ENCODE measurements at regions not wholly inside any gene's neighbourhood (a gene's known extent, or its start where the extent isn't known, plus 50 kb on each side); places are given as distances from the start of the nearest gene placed in this dataset.

DNA sequence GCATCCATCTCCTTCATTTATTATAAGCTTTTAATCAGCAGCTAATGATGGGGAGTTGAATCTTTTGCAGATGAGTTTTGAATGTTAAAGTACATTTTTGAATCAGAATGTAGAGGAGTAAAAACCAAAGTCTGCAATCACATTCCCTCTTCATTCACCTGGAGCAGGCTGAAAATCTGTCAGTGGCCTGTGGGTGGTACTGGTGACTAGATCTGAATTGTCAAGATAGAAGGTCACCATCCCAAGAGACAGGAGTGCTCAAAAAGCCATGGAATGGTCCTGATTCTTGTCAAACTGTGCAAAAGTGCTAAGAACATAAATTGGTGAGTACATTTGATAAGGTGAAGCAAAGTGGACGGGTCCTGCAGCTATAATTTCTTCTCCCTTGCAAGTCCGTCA lies 881.3 kb upstream of the NR2F2 start:
- no peak for DNase-seq (ENCODE audit: low read depth)

DNA sequence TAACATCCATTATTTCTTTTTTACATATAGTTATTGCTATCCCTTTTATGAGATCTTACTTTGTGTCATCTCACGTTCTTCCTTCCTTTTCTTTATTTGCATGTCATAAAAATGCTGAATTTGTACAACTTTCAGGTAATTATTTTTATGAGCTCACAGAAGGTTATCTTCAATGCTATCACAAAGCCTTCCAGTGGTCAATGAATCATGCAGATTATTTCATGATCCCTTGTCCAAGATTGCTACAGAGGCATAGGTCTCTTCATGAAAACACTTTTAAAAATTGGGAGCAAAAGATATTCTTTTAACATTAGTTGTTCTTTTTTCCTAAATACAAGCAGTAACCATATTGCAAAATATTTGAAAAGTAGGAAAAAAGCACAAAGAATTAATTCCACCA lies 880.1 kb upstream of the NR2F2 start:
- no peak for DNase-seq (ENCODE audit: low read depth)

DNA sequence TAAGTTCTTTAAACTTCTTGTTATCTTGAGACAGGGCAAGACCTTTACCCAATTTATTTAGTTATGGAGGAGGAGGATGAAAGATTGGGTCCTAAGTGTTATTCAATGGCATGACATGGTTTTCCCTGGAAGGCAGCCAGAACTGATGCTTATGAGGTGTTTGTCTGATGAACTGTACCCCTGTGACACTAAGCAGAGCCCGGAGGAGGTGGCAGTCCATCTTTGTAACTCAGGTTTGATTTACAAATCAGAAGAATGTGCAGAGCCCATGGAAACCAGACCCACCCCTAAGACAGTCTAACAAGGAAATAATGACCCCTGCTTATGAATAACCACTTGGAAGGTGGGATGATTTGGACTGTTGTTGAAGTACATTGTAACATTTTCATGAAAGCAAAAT lies 878.6 kb upstream of the NR2F2 start:
- DNase-seq (ENCODE audit: low read depth), result no peak

DNA sequence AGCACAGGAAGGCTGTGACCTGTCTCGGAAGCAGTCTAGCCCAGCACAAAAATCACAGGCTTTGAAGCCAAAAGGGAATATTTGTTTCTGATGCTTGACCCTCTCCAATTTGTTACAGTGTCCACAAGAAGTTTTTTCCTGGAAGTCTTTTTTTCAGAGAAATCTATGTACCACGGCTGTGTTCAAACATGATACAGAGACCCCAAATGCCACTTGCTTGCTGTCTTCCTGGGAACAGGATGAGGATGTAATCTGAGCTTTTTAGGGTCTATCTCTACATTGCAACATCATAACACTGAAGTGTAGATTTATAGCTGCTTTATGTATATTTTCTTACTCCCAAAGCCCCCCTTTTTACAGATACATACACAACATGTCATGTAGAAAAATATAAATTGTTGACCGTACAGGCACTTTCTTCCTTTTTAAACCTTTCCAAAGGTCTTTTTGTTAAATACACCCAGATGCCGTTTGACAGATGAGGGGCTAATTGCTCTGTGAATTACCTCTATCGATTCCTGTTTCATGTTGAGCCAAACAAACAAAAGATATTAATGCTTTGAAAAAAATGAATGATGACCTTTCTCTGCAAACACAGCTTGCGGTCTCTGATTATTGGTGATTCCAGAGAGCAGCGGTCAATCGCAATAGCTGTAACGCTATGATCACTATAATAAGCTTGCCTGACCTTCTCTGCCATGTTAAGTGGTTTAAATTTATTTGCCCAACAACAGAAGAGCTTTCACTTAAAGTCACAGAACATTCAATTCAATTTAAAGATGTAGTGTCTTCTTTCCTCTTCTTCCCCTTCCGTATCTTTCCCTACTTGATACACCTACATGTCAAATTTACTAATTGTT lies 875.9 kb upstream of the NR2F2 start:
- DNase-seq (ENCODE audit: low read depth), result no peak

DNA sequence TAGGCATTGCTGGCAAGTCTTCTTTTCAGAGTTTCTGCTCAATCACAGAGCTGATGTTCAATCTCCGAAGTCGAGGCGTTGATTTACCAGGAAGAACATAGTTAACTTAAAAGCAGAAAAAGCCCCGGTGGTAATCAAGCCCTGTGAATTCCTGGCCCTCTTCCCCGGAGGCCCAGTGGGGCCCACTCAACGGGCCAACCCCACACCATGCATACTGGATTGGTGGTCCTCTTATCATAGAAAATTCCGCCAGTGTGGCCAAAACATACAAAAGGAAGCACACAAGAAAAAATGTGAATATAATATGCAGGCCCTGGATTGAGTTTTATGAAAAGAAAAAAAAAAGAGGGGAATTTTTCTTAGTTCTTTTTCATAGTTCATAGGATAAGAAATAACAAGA lies 873.0 kb upstream of the NR2F2 start:
- DNase-seq (ENCODE audit: low read depth), result no peak

DNA sequence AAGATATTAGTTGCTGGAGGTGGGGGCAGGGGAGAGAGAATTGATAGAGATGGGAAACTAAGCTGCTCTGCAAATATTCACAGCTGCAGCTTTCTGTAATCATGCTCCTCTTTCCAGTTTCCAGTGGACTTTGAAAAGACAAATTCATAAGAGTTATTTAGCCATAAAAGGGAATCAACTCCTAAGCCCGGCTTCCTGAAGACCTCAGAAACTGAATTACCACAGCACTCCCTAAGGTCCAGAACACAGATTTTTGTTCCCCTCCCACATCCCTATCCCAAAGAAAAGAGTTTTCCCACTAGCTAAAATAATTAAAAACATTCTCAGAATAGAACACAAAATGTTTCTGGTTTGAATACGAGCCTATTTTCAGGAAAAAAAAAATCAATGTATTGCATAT lies 871.8 kb upstream of the NR2F2 start:
- DNase-seq (ENCODE audit: low read depth), result no peak

DNA sequence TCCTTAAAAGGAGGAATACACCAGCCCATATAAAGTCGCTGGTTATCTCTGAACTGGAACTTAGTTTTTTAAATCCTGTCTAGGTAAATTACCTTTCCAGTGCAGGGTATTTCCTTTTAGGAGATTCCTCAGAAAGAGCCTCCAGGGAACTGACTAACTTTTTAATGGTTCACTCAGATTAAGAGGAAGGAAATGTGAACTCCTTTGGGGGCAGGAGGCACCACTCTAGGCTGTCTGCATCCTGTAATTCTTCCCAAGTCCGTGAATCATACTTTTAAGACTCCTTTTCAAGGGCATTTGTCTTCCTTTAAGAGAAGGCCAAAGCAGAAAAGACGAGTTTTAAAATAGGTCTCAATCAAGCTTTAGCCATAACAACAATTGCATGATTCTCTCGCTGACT lies 871.2 kb upstream of the NR2F2 start:
- no peak for DNase-seq (ENCODE audit: low read depth)

DNA sequence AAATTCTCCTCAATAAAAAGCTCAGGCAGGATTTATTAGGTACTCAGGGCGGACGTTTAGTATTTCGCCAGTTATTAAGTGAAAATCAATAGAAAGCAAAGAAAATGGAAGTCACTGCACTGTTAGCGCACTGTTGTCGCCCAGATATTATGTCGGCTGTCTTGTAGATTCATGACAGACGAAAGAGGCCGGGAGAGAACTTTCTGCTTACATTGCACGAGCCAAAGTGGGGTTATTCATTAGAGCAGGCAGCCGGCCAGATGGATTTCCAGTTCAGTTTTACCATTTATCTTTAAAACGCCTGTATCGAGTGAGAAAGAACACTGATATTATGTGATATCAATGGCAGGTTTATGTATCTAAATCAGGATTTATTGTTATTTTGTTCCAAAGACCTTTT lies 866.0 kb upstream of the NR2F2 start:
- DNase-seq (ENCODE audit: low read depth), result no peak

DNA sequence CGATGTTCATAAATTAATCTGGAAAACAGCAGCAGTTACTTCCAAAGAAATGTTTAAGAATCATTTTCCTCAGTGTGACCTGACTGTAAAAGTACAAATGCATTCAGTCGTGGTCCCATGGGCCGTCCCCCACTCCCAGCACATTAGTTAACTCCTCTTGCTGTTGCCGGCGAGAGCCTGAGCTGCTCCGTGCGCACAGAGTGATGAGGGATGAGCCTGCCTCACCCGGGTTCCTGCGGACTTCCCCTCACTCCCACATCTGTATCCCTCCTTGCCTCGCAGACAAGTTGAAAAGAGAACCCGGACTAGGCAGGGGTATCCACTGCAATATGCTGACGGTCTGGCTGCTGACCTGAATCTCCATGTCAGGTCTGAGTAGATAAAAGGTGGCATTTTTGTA lies 861.7 kb upstream of the NR2F2 start:
- no peak for DNase-seq (ENCODE audit: low read depth)

DNA sequence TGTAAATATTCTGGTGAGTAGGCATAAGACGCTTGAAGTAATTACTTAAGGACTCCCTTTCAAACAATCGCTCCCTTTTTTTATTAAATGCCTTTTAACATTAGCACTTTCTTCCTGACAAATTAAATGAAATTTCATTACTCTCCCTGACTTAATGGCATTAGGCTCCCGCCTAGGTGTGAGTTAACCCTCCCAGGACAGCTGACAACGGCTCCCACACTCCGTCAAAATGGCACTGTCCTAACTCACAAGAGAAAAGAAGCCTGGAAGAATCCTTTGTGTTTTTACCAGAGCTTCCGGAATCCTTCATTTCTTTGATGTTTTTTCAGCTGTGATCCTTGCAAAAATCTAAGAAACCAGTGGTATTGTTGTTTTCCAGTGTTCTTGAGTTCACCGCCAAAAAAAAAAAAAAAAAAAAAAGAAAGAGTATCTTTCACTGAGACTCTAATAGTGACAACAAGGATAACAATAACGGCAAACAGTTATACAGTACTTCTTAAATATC lies 861.0 kb upstream of the NR2F2 start:
- DNase-seq (ENCODE audit: low read depth), result no peak

DNA sequence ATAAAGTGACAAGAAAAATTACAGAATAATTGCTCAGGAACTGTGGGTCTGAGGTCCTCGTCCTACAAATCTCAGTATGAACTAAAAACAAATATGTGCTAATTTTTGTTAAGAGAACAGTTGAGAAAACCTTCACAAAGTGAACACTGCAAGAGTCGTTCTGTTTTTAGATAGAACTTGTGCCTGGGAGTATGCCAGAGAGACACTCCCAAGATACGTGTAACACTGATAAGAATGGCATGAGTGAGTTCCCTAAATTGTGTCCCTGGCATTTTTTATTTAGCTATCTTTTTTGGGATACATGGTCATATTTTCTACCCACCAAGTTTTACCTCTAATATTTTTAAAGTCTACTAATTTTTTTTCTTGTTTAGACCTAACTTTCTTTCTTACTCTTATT lies 860.0 kb upstream of the NR2F2 start:
- no peak for DNase-seq (ENCODE audit: low read depth)

DNA sequence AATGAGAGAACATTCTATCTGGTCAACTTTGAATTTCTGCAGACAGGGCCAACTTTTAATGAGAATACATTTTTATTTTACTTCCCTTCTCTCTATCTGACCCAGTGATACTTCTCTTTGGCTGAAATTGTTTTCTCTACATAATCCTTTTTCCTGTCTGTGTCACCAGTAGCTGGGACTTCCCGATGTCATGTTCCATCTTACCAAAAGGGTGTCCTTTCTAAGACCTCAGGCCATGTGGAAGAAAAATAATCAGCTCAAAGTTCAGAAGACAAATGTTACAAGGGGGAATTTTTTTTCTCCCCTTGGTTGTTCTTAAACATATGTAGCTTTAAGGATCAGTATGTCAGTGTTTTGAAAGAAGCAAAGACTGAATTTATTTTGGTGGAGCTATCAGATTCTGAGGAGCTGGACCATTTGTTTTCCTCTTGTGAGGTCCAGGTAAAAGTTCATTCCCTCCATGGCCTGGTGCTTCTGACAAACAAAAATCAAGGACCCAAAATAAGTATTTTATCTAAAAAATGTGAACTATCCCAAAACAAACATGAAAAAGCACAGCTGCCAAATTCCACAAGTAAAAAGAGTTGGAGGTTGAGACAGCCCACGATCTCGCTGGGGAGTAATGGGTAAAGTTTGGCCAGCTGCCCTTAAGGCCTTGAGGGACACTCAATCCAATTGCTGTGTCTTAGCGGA lies 859.4 kb upstream of the NR2F2 start:
- no peak for DNase-seq (ENCODE audit: low read depth)

DNA sequence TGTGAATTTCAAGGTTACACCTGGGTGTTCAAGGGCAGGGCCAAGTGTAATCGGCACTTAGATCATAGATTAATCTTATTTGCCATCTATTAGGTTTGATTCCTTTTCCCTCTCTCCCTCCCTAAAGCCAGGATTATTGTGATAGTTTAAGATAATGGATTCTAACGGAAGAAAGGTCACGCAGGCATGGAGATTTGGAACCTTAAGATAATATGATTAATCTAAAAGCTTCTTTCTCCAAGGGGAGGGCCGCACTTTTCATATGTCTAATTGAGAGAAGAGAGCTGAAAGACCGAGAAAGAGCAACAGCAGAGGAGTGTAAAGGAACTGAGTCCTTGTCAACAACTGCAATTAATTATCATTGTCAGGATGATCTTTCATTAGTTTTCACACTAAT lies 858.8 kb upstream of the NR2F2 start:
- no peak for DNase-seq (ENCODE audit: low read depth)

DNA sequence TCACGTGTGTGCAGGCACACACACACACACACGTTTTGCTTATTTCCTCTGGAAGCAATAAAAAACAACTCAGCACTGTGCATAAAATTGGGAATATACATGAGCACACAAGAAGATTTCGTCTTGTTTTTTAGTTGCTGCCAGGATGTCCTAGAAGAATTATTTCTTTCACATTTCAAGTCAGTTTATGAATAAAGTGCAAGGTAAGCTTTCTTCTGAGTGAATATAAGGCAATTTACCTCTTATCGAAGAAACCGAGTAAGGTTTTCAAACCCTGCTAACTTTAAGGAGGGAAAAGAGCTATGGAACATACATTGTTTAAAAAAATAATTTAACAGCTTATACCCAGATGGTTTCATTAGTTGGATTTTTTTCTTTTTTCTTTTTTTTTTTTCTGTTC lies 855.4 kb upstream of the NR2F2 start:
- no peak for DNase-seq (ENCODE audit: low read depth)

DNA sequence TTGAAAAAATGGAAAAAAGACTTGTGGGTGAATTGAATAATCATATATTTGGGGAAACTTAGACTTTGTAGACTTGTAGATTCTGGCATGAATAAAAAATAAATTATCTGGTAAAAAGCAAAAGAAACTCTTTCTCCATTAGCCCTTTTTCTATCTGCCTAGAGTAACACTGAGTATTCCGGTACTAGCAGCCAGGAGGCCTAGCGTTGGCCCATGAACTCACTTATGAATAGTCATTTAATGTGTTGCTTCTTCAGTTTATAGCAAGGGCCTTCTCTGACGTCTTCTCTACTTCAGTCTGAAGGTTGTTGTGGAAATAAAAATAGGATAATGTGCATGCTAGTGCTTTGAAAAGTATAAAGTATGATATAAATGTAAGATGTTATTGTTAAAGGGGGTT lies 851.2 kb upstream of the NR2F2 start:
- no peak for DNase-seq (ENCODE audit: low read depth)

DNA sequence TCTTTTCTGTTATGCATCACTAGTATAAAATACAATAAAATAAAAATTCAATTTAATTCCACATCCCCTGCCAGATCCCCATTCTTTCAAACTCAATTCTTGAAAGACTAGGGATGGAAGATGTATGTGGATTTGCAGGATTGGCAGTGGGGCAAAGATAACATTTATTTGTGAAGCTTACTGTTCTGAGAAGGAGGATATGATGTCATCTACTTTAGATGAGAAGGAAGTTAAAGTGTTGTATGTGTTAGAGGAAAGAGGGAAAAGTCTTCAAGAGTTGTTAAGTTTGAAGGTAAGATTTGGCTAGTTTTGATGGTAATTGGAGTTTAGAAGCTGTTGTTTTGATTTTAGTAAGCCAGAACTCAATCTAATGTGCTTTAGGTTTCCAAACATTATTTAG lies 845.1 kb upstream of the NR2F2 start:
- DNase-seq (ENCODE audit: low read depth), result no peak

DNA sequence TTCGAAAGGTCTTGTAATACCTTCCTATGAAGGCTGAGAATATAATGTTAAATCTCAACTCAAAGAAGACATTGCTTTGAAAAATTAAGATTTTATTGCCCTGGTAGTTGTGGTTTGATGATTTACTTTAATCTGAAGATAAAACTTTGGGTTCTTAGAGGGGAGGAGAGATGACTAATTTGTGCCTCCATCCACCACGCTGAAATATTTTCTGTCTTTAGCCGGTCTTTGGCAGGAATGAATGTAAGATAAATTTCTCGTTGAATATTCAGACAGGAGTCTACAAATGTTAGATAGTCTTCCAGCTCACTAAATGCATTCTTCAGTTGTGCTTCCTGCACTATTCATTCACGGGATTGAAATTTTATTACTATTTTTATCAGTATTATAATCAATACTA lies 844.3 kb upstream of the NR2F2 start:
- no peak for DNase-seq (ENCODE audit: low read depth)

DNA sequence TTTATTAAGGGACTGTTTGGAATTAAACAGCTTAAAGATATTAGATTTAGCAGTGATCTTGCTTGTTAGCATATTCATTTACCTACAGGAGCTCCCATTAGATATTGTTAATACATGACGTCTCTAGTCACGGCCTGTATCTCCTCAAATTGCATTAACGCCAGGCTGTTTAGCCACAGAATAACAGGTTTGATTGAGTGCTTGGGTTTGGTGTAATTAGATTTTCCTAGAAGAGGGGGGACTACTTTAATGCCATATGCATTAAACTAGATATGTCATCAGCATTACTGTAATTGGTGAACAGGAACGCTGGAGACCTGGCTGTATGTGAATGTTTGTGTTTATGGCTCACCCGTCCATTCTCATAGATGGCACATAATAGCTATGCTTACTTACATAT lies 841.4 kb upstream of the NR2F2 start:
- no peak for DNase-seq (ENCODE audit: low read depth)

DNA sequence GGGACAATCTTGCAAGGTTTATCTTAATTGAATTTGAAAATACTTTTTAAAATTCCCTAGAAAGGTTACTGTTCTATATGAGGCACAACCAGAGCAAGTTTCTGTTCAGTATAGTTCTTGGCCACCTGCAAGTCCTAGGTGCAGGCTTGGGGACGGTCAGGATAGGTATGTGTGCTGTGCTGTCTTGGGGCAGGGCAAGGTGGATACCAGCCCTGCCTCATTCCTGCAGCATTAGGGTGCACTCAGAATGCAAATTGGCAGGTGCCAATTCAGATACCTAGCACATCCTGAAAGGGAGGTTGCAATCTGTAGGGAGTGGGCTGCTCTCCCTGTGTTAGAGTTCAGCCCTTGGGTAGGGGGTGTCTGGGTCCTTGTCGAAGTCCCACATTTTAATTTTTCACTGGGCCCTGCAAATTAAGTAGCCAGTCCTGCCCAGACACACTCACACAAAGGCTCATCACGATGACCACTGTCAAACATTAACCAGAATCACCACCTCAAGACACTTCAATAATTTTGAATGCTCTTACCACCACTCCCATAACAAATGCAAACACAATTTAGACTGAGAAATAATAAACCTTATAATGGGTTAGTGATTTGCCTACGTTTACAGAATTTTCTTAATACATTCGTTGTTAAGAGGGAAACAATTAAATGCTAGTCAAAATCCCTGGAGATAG lies 838.0 kb upstream of the NR2F2 start:
- DNase-seq (ENCODE audit: low read depth), result no peak

DNA sequence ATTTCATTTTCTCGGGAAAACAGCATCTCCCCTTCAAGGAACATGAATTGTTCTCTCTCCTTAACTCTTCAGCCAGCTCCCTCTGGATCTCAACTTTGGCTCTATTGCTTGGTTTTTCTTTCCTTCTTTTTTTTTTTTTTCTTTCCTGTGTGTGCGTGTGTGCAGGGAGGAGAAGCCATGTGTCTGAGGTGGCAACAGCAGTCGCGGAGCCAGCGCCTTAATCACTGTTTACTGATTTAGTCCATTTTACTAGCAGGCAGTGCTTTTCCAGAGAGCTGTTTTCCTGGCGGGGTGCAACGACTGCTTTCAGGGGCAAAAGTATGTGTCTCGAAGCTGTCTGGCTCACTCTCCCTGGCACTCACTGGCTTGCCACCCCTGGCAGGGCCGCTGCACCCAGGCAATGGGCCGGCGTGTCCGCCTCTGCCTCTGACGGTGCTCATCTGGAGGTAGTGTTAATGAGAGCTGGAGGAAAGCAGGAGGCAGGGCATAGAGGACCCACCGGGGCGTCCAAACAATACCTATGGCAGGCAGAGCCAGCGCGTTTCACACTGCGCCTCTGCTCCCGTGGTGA lies 835.4 kb upstream of the NR2F2 start:
- no peak for DNase-seq (ENCODE audit: low read depth)

DNA sequence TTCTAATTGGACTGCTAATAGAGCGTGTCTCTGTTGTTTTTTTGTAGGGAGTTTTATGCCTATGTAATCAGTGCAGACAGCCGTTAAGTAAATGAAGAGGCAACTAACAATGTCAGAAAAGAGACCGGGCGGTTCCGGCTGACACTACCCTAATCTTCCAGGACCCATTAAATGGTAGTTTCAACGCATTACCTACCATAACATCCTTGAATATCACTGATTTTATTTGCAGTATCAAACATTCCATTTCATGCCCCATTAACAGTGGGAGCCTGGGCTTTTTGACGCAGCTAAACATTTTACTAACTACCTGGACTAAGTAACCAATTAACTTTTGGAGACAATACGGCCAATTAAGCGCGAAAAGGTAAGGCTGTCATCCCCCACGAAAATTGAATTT lies 832.9 kb upstream of the NR2F2 start:
- DNase-seq (ENCODE audit: low read depth), result no peak

DNA sequence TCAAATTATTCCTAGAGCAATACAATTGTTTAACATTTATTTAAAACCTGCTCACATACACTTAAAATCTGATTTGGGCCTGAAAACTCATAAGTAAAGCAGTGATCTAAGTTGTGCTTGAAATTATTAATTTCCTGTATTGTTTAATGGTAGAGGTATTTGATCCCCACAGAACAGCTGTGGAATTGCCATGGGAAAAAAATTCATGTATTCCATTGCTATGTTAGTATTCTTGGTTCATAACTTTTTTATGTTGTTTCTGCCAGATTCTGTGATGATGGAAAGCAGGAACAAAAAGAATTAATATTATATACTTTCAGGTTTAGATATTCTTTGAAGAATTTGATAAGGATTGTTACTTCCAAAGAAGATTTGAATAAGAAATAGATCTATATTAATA lies 831.5 kb upstream of the NR2F2 start:
- DNase-seq (ENCODE audit: low read depth), result no peak

DNA sequence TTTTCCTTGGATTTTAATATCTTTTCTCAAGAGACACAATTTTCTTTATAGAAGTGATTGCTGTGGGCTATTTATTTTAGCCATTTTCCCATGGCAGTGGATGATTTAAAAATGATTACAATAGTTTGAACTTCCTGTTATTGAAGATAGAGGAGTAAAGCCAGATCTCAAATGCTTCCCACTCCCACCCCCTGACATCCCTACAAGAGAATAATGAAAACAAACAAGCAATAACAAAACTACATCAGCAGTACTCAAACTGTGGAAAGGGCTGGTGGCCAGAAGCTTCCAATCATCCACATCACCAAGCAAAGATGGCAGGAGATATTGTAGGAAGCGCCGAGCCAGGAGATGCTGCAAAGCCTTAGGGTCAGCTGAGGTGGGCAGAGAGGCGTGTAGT lies 831.1 kb upstream of the NR2F2 start:
- DNase-seq (ENCODE audit: low read depth), result no peak
